ENCODE measurements at regions not wholly inside any gene's neighbourhood (a gene's known extent, or its start where the extent isn't known, plus 50 kb on each side); places are given as distances from the start of the nearest gene placed in this dataset.
"Not testable (repeated sequence)": the region's sequence is repeated elsewhere in the genome, so short reads cannot be mapped to it uniquely, and the experiment has no call there.

DNA sequence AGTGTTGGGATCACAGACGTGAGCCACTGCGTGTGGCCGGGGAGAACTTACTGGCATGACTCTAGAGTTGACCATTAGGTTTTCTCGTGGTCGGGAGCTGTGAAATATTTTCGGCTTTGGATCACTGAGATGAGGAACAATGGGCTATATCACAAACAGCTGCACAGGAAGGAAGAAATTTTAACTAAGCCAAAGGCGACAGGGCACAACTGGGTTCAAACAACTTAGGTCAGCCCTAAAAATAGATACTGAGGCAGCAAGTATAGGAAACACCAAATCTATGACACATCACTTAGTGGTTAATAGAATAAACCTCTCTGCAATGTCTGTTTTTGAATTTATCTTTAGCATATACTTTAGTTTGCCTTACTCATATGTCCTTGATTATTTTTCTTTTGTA is 162.9 kb downstream of the LRIG3 start:
- Histone ChIP-seq H3K4me2 (peak overlapping the region; percentile 48; the same call in 1 of the 2 replicates), H3K9me2 (no peaks in the 10 kb centered on the region), H3K27me3 (ENCODE audit: insufficient read depth) (no peaks in the 10 kb centered on the region), H3K4me1 (ENCODE audit: control insufficient read depth in 1 of 2, insufficient read depth in 2 of 2, low read depth in 1 of 2, low read length in 1 of 2) (no peaks in the 10 kb centered on the region), H3K9ac (no peak overlapping the region), H4K20me1 (ENCODE audit: insufficient read depth) (no peaks in the 10 kb centered on the region), H3K9me3 (no peaks in the 10 kb centered on the region), H3F3A (replicated peaks; ENCODE audit: insufficient read depth) (peaks cover 4% of the 10 kb centered on the region), H3K27ac (ENCODE audit: low read depth in 2 of 2, low read length in 1 of 2) (peak overlapping the region in 1 of 2 experiments; percentile 27; a peak in 1 of 4 replicates), H2AFZ (ENCODE audit: low read depth) (peak overlapping the region; percentile 17; the same call in 1 of the 2 replicates), H3K36me3 (replicated peaks in 1 of 2; ENCODE audit: control insufficient read depth in 1 of 2, insufficient read depth in 2 of 2, low read length in 1 of 2) (no peaks in the 10 kb centered on the region), H3K79me2 (ENCODE audit: insufficient read depth) (no peaks in the 10 kb centered on the region), H3K4me3 (ENCODE audit: low read depth in 2 of 2, low read length in 1 of 2) (no peak overlapping the region)
- no peak for DNase-seq
- TF ChIP-seq, protein P1, sequence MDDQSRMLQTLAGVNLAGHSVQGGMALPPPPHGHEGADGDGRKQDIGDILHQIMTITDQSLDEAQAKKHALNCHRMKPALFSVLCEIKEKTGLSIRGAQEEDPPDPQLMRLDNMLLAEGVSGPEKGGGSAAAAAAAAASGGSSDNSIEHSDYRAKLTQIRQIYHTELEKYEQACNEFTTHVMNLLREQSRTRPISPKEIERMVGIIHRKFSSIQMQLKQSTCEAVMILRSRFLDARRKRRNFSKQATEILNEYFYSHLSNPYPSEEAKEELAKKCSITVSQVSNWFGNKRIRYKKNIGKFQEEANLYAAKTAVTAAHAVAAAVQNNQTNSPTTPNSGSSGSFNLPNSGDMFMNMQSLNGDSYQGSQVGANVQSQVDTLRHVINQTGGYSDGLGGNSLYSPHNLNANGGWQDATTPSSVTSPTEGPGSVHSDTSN (IDR thresholded peaks at IDR 0.05) = 0 out of 2 replicates have a peak, but pooled peaks have one; percentile 11
- TF ChIP-seq TEAD4 (IDR thresholded peaks at IDR 0.05; ENCODE audit: borderline replicate concordance, insufficient read depth) (no peak), RXRA (IDR thresholded peaks at IDR 0.05; ENCODE audit: borderline replicate concordance, low read depth) (peak; percentile 60; the same call in 1 of the 2 replicates), TCF12 (IDR thresholded peaks at IDR 0.05) (peak; percentile 63), FOSL2 (IDR thresholded peaks at IDR 0.05; ENCODE audit: borderline replicate concordance, low read depth) (peak; percentile 38; the same call in 1 of the 2 replicates), NFIC (IDR thresholded peaks at IDR 0.05; ENCODE audit: borderline replicate concordance) (no peak), MEF2A (IDR thresholded peaks at IDR 0.05; ENCODE audit: borderline replicate concordance, low read depth) (peak; percentile 81; the same call in 1 of the 2 replicates), JUND (IDR thresholded peaks at IDR 0.05) (0 out of 2 replicates have a peak, but pooled peaks have one; percentile 13), EP300 (IDR thresholded peaks at IDR 0.05; ENCODE audit: borderline replicate concordance in 1 of 2, low read depth in 1 of 2, low read length in 1 of 2) (peak in 1 of 2 experiments; percentile 41; a peak in 1 of 4 replicates)
- TF ChIP-seq, protein P2, sequence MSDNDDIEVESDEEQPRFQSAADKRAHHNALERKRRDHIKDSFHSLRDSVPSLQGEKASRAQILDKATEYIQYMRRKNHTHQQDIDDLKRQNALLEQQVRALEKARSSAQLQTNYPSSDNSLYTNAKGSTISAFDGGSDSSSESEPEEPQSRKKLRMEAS (IDR thresholded peaks at IDR 0.05; ENCODE audit: low read depth) = no peak
- POLR2A ChIA-PET = no interaction called here
- CTCF ChIA-PET = no interaction called here
- WGBS (ENCODE audit: low lambda C conversion rate) = 15% methylated on average over 7 of the region's 7 CpGs

DNA sequence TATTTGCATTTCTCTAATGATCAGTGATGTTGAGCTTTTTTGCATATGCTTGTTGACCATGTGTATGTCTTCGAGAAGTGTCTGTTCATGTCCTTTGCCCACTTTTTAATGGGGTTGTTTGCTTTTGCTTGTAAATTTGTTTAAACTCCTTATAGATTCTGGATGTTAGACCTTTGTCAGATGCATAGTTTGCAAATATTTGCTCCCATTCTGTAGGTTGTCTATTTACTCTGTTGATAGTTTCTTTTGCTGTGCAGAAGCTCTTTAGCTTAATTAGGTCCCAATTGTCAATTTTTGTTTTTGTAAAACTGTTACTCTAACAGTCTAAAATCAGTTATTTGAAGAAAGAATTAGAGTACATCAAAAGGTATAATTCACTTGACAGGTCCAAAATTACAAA is 160.6 kb downstream of the LRIG3 start:
- H4K20me1 ChIP-seq (ENCODE audit: insufficient read depth); H3K27me3 ChIP-seq (ENCODE audit: insufficient read depth); H3K4me3 ChIP-seq (ENCODE audit: low read depth in 2 of 2, low read length in 1 of 2); H3K4me2 ChIP-seq; CTCF ChIA-PET; DNase-seq; POLR2A ChIA-PET; H3K79me2 ChIP-seq (ENCODE audit: insufficient read depth); H3K9me2 ChIP-seq; H2AFZ ChIP-seq (ENCODE audit: low read depth); H3F3A ChIP-seq (replicated peaks; ENCODE audit: insufficient read depth); H3K27ac ChIP-seq (ENCODE audit: low read depth in 2 of 2, low read length in 1 of 2); H3K9ac ChIP-seq; H3K4me1 ChIP-seq (ENCODE audit: control insufficient read depth in 1 of 2, insufficient read depth in 2 of 2, low read depth in 1 of 2, low read length in 1 of 2); H3K36me3 ChIP-seq (replicated peaks in 1 of 2; ENCODE audit: control insufficient read depth in 1 of 2, insufficient read depth in 2 of 2, low read length in 1 of 2); H3K9me3 ChIP-seq: not testable (repeated sequence)
- WGBS (ENCODE audit: low lambda C conversion rate) = 17% methylated on average over 1 of the region's 1 CpG

DNA sequence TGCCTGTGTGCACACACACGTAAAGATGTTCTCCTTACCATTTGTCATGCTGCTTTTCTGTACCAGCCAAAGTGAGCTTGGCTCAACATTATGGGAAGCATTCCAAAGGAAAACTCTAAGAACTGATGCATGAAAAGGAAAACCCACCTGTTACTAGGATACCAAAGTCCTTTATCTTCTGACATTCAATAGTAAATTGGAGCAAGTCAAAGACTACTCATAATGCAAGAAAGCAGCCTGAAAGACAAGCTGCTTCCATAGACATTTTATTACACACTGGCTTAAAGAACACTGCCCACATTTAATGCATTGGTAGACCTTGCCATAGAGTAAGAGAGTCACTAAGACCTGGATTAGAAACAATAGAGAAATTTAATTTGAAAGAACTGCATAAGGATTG is 159.0 kb downstream of the LRIG3 start:
- Histone ChIP-seq H3K4me1 (ENCODE audit: control insufficient read depth in 1 of 2, insufficient read depth in 2 of 2, low read depth in 1 of 2, low read length in 1 of 2) (no peaks in the 10 kb centered on the region), H3K9me3 (no peaks in the 10 kb centered on the region), H3K4me2 (no peak overlapping the region), H3K9ac (no peak overlapping the region), H3K4me3 (ENCODE audit: low read depth in 2 of 2, low read length in 1 of 2) (no peak overlapping the region), H2AFZ (ENCODE audit: low read depth) (no peak overlapping the region), H3K79me2 (ENCODE audit: insufficient read depth) (no peaks in the 10 kb centered on the region), H3K27ac (ENCODE audit: low read depth in 2 of 2, low read length in 1 of 2) (no peak overlapping the region), H3K27me3 (ENCODE audit: insufficient read depth) (no peaks in the 10 kb centered on the region), H3F3A (replicated peaks; ENCODE audit: insufficient read depth) (peaks cover 4% of the 10 kb centered on the region), H3K36me3 (replicated peaks in 1 of 2; ENCODE audit: control insufficient read depth in 1 of 2, insufficient read depth in 2 of 2, low read length in 1 of 2) (no peaks in the 10 kb centered on the region), H3K9me2 (no peaks in the 10 kb centered on the region), H4K20me1 (ENCODE audit: insufficient read depth) (no peaks in the 10 kb centered on the region)
- ChIA-PET CTCF (no interaction called here), POLR2A (no interaction called here)
- WGBS (ENCODE audit: low lambda C conversion rate) = 50% methylated on average over 1 of the region's 1 CpG
- no peak for DNase-seq
- no peak for TF ChIP-seq TEAD4 (IDR thresholded peaks at IDR 0.05; ENCODE audit: borderline replicate concordance, insufficient read depth)
- no peak for TF ChIP-seq GABPA (IDR thresholded peaks at IDR 0.05; ENCODE audit: low read depth)
- TF ChIP-seq SMC3 (IDR thresholded peaks at IDR 0.05; ENCODE audit: low read depth, low read length) = no peak
- TF ChIP-seq, protein P3, sequence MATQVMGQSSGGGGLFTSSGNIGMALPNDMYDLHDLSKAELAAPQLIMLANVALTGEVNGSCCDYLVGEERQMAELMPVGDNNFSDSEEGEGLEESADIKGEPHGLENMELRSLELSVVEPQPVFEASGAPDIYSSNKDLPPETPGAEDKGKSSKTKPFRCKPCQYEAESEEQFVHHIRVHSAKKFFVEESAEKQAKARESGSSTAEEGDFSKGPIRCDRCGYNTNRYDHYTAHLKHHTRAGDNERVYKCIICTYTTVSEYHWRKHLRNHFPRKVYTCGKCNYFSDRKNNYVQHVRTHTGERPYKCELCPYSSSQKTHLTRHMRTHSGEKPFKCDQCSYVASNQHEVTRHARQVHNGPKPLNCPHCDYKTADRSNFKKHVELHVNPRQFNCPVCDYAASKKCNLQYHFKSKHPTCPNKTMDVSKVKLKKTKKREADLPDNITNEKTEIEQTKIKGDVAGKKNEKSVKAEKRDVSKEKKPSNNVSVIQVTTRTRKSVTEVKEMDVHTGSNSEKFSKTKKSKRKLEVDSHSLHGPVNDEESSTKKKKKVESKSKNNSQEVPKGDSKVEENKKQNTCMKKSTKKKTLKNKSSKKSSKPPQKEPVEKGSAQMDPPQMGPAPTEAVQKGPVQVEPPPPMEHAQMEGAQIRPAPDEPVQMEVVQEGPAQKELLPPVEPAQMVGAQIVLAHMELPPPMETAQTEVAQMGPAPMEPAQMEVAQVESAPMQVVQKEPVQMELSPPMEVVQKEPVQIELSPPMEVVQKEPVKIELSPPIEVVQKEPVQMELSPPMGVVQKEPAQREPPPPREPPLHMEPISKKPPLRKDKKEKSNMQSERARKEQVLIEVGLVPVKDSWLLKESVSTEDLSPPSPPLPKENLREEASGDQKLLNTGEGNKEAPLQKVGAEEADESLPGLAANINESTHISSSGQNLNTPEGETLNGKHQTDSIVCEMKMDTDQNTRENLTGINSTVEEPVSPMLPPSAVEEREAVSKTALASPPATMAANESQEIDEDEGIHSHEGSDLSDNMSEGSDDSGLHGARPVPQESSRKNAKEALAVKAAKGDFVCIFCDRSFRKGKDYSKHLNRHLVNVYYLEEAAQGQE (IDR thresholded peaks at IDR 0.05; ENCODE audit: low read depth, low read length) = no peak
- no peak for TF ChIP-seq MEF2A (IDR thresholded peaks at IDR 0.05; ENCODE audit: borderline replicate concordance, low read depth)
- TF ChIP-seq GATA2 (CRISPR knock-in tag; IDR thresholded peaks at IDR 0.05) = no peak
- TF ChIP-seq, protein P4, sequence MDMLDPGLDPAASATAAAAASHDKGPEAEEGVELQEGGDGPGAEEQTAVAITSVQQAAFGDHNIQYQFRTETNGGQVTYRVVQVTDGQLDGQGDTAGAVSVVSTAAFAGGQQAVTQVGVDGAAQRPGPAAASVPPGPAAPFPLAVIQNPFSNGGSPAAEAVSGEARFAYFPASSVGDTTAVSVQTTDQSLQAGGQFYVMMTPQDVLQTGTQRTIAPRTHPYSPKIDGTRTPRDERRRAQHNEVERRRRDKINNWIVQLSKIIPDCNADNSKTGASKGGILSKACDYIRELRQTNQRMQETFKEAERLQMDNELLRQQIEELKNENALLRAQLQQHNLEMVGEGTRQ (IDR thresholded peaks at IDR 0.05; ENCODE audit: borderline replicate concordance, low read depth, low read length) = no peak
- TF ChIP-seq RCOR1 (IDR thresholded peaks at IDR 0.05; ENCODE audit: low read length) = no peak
- no peak for TF ChIP-seq YY1 (IDR thresholded peaks at IDR 0.05; ENCODE audit: low read depth)
- no peak for TF ChIP-seq NFIC (IDR thresholded peaks at IDR 0.05; ENCODE audit: borderline replicate concordance)
- no peak for TF ChIP-seq RAD21 (IDR thresholded peaks at IDR 0.05; ENCODE audit: low read length)
